ENCODE measurements at regions not wholly inside any gene's neighbourhood (a gene's known extent, or its start where the extent isn't known, plus 50 kb on each side); places are given as distances from the start of the nearest gene placed in this dataset.

DNA sequence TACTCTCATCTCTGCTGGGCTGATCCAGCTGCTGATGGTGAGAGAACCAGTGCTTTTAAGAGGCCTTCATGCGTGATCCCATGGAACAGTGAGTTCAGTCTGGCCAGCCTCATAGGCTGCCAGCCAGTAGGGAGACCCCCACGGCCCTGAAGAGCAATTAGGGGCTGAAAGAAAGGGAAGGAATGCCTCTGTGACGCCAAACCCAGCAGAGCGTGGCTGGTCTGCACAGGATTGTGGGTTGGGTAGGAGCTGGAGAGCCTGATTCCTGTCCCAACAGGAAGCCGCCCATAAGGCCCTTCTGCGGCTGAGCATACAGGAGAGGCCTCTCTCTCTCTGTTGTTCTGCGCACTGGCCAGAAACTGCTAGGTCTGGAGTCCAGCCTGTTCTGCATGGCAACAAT, 181.5 kb upstream of the E2F8 start (continued):
- TF ChIP-seq, protein P1, sequence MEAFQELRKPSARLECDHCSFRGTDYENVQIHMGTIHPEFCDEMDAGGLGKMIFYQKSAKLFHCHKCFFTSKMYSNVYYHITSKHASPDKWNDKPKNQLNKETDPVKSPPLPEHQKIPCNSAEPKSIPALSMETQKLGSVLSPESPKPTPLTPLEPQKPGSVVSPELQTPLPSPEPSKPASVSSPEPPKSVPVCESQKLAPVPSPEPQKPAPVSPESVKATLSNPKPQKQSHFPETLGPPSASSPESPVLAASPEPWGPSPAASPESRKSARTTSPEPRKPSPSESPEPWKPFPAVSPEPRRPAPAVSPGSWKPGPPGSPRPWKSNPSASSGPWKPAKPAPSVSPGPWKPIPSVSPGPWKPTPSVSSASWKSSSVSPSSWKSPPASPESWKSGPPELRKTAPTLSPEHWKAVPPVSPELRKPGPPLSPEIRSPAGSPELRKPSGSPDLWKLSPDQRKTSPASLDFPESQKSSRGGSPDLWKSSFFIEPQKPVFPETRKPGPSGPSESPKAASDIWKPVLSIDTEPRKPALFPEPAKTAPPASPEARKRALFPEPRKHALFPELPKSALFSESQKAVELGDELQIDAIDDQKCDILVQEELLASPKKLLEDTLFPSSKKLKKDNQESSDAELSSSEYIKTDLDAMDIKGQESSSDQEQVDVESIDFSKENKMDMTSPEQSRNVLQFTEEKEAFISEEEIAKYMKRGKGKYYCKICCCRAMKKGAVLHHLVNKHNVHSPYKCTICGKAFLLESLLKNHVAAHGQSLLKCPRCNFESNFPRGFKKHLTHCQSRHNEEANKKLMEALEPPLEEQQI (IDR thresholded peaks at IDR 0.05): no peak
- TF ChIP-seq CBX1 (IDR thresholded peaks at IDR 0.05; ENCODE audit: low read depth): no peak
- no peak for TF ChIP-seq HDAC2 (IDR thresholded peaks at IDR 0.05)
- no peak for TF ChIP-seq KLF13 (tag; IDR thresholded peaks at IDR 0.05; ENCODE audit: borderline replicate concordance, low read depth)
- no peak for TF ChIP-seq TSHZ1 (CRISPR knock-in tag; IDR thresholded peaks at IDR 0.05)
- TF ChIP-seq FOXJ3 (CRISPR knock-in tag; IDR thresholded peaks at IDR 0.05): no peak
